ENCODE measurements at regions not wholly inside any gene's neighbourhood (a gene's known extent, or its start where the extent isn't known, plus 50 kb on each side); places are given as distances from the start of the nearest gene placed in this dataset.

GRCh38 chr13:37456506-37456905, 142.1 kb downstream of the POSTN start:
- Histone ChIP-seq H3K9ac (ENCODE audit: insufficient read depth in 1 of 2, low read depth in 2 of 2, low read length in 2 of 2) (no peak overlapping the region), H2AFZ (ENCODE audit: low read depth, low read length) (no peak overlapping the region), H3K36me3 (ENCODE audit: control insufficient read depth, insufficient read depth, low read length) (no peaks in the 10 kb centered on the region), H3K9me1 (ENCODE audit: control insufficient read depth, insufficient read depth, low read length) (no peaks in the 10 kb centered on the region), H3K27me3 (ENCODE audit: control insufficient read depth in 2 of 2, insufficient read depth in 2 of 2, low read length in 2 of 2) (no peaks in the 10 kb centered on the region), H3K4me1 (replicated peaks in 1 of 2; ENCODE audit: control insufficient read depth in 2 of 2, insufficient read depth in 2 of 2, low read length in 2 of 2) (no peaks in the 10 kb centered on the region), H3K4me3 (no peak overlapping the region), H3K9me3 (replicated peaks; ENCODE audit: control insufficient read depth, insufficient read depth, low read depth, low read length) (no peaks in the 10 kb centered on the region), H4K20me1 (replicated peaks; ENCODE audit: control insufficient read depth, insufficient read depth, low read length) (no peaks in the 10 kb centered on the region), H3K79me2 (ENCODE audit: control insufficient read depth, insufficient read depth, low read length) (no peaks in the 10 kb centered on the region), H3K4me2 (ENCODE audit: insufficient read depth, low read length) (no peak overlapping the region), H3K27ac (ENCODE audit: extremely low read depth, low read depth, low read length) (no peak overlapping the region)
- DNase-seq (ENCODE audit: extremely low read depth in 1 of 4, low spot score in 3 of 4) (no peak), FAIRE-seq (no peak), ATAC-seq (no peak)
- ChIA-PET CTCF (ENCODE audit: low intra/inter-chr PET ratio) (no interaction called here), POLR2A (no interaction called here)
- no TSS peak for BruUV-seq (replicated peaks)
- in situ Hi-C loops (cut with MboI) (no loop called here), intact Hi-C loops (cut with micrococcal nuclease) (no loop called here)
- 1% methylated on average over 4 of the region's 4 CpGs for WGBS (ENCODE audit: insufficient coverage, low coverage, missing lambda C conversion rate)
- TF ChIP-seq PPARD (CRISPR knock-in tag; IDR thresholded peaks at IDR 0.05) (no peak), ZNF140 (CRISPR knock-in tag; IDR thresholded peaks at IDR 0.05) (no peak), ZBTB49 (CRISPR knock-in tag; IDR thresholded peaks at IDR 0.05; ENCODE audit: borderline replicate concordance) (no peak), CHD7 (IDR thresholded peaks at IDR 0.05; ENCODE audit: low read depth, low read length) (no peak), IFI16 (CRISPR knock-in tag; IDR thresholded peaks at IDR 0.05) (no peak), PHF20 (IDR thresholded peaks at IDR 0.05; ENCODE audit: partially characterized antibody) (no peak), TRIM24 (IDR thresholded peaks at IDR 0.05) (no peak), MBD1 (CRISPR knock-in tag; IDR thresholded peaks at IDR 0.05) (no peak)
